Karpas-422 (cell line): ENCODE measurements at regions not wholly inside any gene's neighbourhood (a gene's known extent, or its start where the extent isn't known, plus 50 kb on each side); places are given as distances from the start of the nearest gene placed in this dataset.

Source experiments
- DNase-seq: peaks from one replicate; pipeline ENCODE4 v3.0.0-alpha.2; 2015
- H2AFZ ChIP-seq: fragments of 200-600 bp; sonication (generic); 2 replicates; pipeline ENCODE4 v1.6.1; 2014; ENCODE audit warnings: antibody characterized with exemption, low read length, mixed read lengths
- H3K27ac ChIP-seq: fragments of 200-600 bp; sonication (generic); 2 replicates; pipeline ENCODE4 v1.5.1; 2014; ENCODE audit warnings: mild to moderate bottlenecking, low read length, moderate library complexity
- H3K27me3 ChIP-seq: fragments of 200-600 bp; sonication (generic); 2 replicates; pipeline ENCODE4 v1.6.1; 2014; ENCODE audit warnings: low read length, mixed read lengths
- H3K36me3 ChIP-seq: fragments of 200-600 bp; sonication (generic); 2 replicates; pipeline ENCODE4 v1.6.1; 2014; ENCODE audit warnings: low read length, mixed read lengths; ENCODE audit not compliant: insufficient read depth
- H3K4me1 ChIP-seq: fragments of 200-600 bp; sonication (generic); 2 replicates; pipeline ENCODE4 v1.6.1; 2014; ENCODE audit warnings: mild to moderate bottlenecking, low read length, mixed read lengths
- H3K4me2 ChIP-seq: fragments of 200-600 bp; sonication (generic); 2 replicates; pipeline ENCODE4 v1.6.1; 2014; ENCODE audit warnings: low read length, low read depth, mild to moderate bottlenecking; ENCODE audit not compliant: poor library complexity, severe bottlenecking
- H3K4me3 ChIP-seq: fragments of 200-600 bp; sonication (generic); 2 replicates; pipeline ENCODE4 v1.5.1; 2014; ENCODE audit warnings: mild to moderate bottlenecking, antibody characterized with exemption, low read length, mixed read lengths
- H3K79me2 ChIP-seq: fragments of 200-600 bp; sonication (generic); 2 replicates; pipeline ENCODE4 v1.6.1; 2014; ENCODE audit warnings: mild to moderate bottlenecking, low read length, mixed read lengths
- H3K9ac ChIP-seq: fragments of 200-600 bp; sonication (generic); 2 replicates; pipeline ENCODE4 v1.6.0; 2014; ENCODE audit warnings: low read length
- H3K9me2 ChIP-seq: fragments of 200-600 bp; sonication (generic), shearing (Covaris generic); replicated peaks from 2 replicates; pipeline ENCODE4 v1.6.0; 2014; ENCODE audit warnings: mild to moderate bottlenecking, low read length, moderate library complexity; ENCODE audit not compliant: insufficient read depth
- H3K9me3 ChIP-seq: fragments of 300-700, 200-600 bp; sonication (generic); 2 replicates; pipeline ENCODE4 v1.6.1; 2014; ENCODE audit warnings: low read length, mixed read lengths
- H4K20me1 ChIP-seq: fragments of 200-600 bp; sonication (generic); 2 replicates; pipeline ENCODE4 v1.6.1; 2014; ENCODE audit warnings: mild to moderate bottlenecking, antibody characterized with exemption, low read length, low read depth; ENCODE audit not compliant: insufficient read depth

DNA sequence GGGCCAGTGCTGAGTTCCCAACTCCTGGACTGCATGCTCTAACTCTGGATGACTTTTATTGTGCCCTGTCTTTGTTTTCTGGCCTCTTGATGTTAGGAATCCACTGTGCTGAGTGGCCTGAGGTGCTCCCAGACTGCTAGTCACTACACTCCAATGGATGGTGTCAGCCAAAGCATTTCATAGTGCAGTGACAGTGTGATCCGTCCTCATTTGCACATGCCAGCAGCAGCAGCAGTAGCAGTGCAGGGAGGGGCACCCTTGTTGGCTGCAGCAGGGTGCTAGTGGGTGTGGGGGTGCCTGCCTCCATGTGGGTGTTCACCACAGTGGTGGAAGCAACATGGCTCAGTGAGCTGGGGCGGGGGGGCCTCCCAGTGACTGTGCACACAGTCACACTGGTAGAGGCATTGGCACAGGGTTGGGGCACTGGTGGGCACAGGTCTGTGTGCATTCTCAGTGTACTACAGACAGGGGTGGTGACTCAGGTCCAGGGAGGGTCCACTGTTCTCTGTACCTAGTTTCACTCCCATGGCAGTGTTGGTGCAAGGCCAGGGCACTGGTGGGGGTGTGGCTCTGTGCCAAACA, 214.0 kb downstream of the ZC3H11B start:
- H4K20me1 ChIP-seq, result no peaks in the 10 kb centered on the region
- H3K4me1 ChIP-seq, result no peaks in the 10 kb centered on the region
- H3K27me3 ChIP-seq, result no peaks in the 10 kb centered on the region
- no peaks in the 10 kb centered on the region for H3K9me3 ChIP-seq
- H2AFZ ChIP-seq, result no peak overlapping the region
- no peak overlapping the region for H3K4me2 ChIP-seq
- no peaks in the 10 kb centered on the region for H3K9me2 ChIP-seq
- no peak overlapping the region for H3K9ac ChIP-seq
- no peaks in the 10 kb centered on the region for H3K36me3 ChIP-seq
- no peak for DNase-seq
- no peaks in the 10 kb centered on the region for H3K79me2 ChIP-seq
- no peak overlapping the region for H3K4me3 ChIP-seq
- no peak overlapping the region for H3K27ac ChIP-seq

DNA sequence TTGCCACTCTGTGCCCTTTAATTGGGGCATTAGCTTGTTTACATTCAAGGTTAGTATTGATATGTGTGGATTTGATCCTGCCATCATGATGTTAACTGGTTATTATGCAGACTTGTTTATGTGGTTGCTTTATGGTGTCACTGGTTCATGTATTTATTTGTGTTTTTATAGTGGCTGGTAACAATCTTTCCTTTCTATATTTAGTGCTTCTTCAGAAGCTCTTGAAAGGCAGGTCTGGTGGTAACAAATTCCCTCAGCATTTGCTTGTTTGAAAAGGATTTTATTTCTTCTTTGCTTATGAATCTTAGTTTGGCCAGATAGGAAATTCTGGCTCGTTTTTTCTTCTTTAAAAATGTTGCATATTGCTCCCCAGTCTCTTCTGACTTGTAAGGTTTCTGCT, 215.4 kb downstream of the ZC3H11B start:
- H3K4me3 ChIP-seq, result no peak overlapping the region
- H3K9me2 ChIP-seq, result no peaks in the 10 kb centered on the region
- H3K4me1 ChIP-seq, result no peaks in the 10 kb centered on the region
- H3K27me3 ChIP-seq, result no peaks in the 10 kb centered on the region
- no peak overlapping the region for H3K9ac ChIP-seq
- H2AFZ ChIP-seq, result no peak overlapping the region
- H3K4me2 ChIP-seq, result no peak overlapping the region
- H3K36me3 ChIP-seq, result no peaks in the 10 kb centered on the region
- no peaks in the 10 kb centered on the region for H4K20me1 ChIP-seq
- no peaks in the 10 kb centered on the region for H3K9me3 ChIP-seq
- no peak for DNase-seq
- no peak overlapping the region for H3K27ac ChIP-seq
- no peaks in the 10 kb centered on the region for H3K79me2 ChIP-seq

DNA sequence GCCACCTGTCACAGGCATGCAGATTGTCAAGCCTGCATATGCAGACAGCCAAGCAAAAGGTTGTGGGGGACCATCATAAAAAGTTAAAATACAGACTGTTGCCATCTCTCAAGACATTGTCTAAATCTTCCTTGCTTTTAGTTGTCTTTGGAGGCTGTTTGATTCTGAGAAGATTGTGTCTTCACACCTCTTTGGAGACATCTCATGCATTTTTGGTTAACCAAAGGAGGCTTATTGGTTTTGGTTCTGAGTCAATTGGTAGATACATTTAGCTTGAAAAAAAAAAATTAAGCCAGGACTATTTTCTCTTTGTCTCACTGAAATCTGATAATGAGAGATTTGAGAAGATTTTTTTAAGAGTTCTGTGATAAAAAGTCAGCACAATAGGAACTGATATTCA, 217.6 kb downstream of the LYPLAL1 start:
- Histone ChIP-seq H3K36me3 (no peaks in the 10 kb centered on the region), H2AFZ (no peak overlapping the region), H3K79me2 (no peaks in the 10 kb centered on the region), H3K4me3 (no peak overlapping the region), H3K27me3 (no peaks in the 10 kb centered on the region), H3K9me2 (no peaks in the 10 kb centered on the region), H3K4me2 (no peak overlapping the region), H3K27ac (no peak overlapping the region), H3K9ac (no peak overlapping the region), H3K4me1 (no peaks in the 10 kb centered on the region), H4K20me1 (no peaks in the 10 kb centered on the region), H3K9me3 (no peaks in the 10 kb centered on the region)
- no peak for DNase-seq

DNA sequence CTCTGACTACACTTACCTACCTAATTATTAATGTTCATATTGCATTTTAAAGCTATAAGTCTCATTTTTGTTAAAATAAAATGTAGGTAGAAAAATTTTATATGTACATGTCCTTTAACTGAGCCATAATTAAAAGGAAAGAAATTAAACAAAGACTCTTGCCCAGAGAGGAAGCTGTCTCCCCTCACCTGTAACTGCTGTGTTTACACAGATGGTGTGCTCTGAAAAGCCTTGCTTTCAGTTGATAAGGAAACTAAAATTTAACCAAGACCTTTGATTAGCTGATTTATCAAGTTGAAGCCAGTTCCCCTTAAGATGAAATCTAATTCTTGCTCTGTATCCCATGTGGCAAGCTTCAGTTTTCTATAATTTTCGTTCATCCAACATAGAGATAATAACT, 213.5 kb downstream of the LYPLAL1 start:
- Histone ChIP-seq H3K9ac (no peak overlapping the region), H3K79me2 (no peaks in the 10 kb centered on the region), H4K20me1 (no peaks in the 10 kb centered on the region), H3K9me2 (no peaks in the 10 kb centered on the region), H3K4me1 (no peaks in the 10 kb centered on the region), H3K4me3 (no peak overlapping the region), H3K36me3 (no peaks in the 10 kb centered on the region), H3K9me3 (no peaks in the 10 kb centered on the region), H3K27ac (no peak overlapping the region), H2AFZ (no peak overlapping the region), H3K4me2 (no peak overlapping the region), H3K27me3 (no peaks in the 10 kb centered on the region)
- no peak for DNase-seq

DNA sequence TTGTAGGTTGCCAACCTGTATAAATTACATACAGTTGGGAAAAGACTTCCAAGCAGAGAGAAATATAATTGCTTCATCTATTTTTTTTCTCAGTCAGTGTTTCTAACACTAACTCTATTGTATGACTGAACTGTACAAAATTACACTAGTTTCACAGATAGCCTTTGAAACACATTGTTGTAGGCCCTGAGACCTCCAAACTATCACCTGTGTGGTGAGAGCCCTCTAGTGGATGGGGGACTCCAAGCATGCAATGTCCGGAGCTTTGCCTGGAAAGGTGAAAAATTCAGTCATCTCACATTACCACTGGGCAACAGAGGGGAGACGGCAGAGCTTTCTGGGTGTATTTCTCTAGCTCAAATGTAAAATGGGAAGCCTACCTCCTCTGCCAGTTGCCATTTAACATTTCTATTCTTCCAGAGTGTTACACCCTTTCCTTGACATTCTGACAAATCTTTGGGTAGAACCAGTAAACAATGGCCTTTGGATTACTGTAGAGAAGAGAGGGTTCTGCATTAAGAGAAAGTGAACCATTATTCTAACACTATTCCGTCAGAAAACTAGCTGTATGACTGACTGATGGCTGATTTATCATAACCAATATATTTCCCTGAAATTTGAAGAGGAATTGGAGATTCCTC, 212.2 kb downstream of the LYPLAL1 start:
- no peaks in the 10 kb centered on the region for H3K9me3 ChIP-seq
- no peak overlapping the region for H3K9ac ChIP-seq
- no peaks in the 10 kb centered on the region for H3K4me1 ChIP-seq
- no peak overlapping the region for H3K4me3 ChIP-seq
- no peak overlapping the region for H3K4me2 ChIP-seq
- H3K36me3 ChIP-seq, result no peaks in the 10 kb centered on the region
- H4K20me1 ChIP-seq, result no peaks in the 10 kb centered on the region
- no peaks in the 10 kb centered on the region for H3K9me2 ChIP-seq
- H3K79me2 ChIP-seq, result no peaks in the 10 kb centered on the region
- H3K27ac ChIP-seq, result no peak overlapping the region
- no peaks in the 10 kb centered on the region for H3K27me3 ChIP-seq
- no peak overlapping the region for H2AFZ ChIP-seq
- peak; percentile 86 for DNase-seq

DNA sequence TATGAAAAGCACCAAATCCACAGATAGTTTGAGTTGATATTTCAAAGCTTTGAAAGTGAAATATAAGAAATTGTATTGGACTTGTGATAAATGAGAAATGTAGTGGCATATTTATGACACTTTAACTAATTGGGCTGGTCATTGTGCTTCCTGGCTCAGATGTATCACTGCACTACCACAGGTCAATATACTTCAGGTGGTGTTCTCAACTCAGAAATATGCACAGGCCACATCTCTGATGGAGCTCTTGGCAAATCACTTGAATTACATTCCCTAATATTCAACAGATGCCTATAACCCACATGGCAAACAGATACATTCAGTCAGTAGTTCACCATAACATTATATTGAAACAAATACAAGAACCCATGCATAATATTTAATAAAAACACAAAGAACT, 209.6 kb downstream of the LYPLAL1 start:
- Histone ChIP-seq H3K9me2 (no peaks in the 10 kb centered on the region), H3K4me2 (no peak overlapping the region), H4K20me1 (no peaks in the 10 kb centered on the region), H3K4me1 (no peaks in the 10 kb centered on the region), H3K27ac (no peak overlapping the region), H3K4me3 (no peak overlapping the region), H3K27me3 (no peaks in the 10 kb centered on the region), H3K79me2 (no peaks in the 10 kb centered on the region), H3K9ac (no peak overlapping the region), H2AFZ (no peak overlapping the region), H3K36me3 (no peaks in the 10 kb centered on the region), H3K9me3 (no peaks in the 10 kb centered on the region)
- DNase-seq, result no peak

DNA sequence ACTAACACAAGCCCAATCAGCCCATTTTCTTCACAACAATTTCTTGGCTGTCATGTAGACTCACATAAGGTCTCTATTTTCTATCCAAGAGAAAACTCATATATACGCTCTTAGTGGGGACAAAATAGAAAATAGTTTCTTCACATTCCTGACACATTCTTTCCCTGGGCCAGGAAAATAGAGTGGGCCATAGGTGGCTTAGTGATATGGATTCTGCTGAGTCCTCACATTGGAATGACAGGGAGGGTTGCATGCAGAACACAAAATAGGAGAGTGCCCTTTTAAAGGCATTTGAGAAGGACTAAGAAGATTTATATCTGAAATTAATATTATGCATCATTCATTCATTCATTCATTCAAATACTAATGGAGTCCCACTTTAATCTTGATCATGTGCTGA, 207.7 kb downstream of the LYPLAL1 start:
- no peak for DNase-seq
- H3K9ac ChIP-seq, result no peak overlapping the region
- no peak overlapping the region for H2AFZ ChIP-seq
- H3K36me3 ChIP-seq, result no peaks in the 10 kb centered on the region
- H3K79me2 ChIP-seq, result no peaks in the 10 kb centered on the region
- no peaks in the 10 kb centered on the region for H4K20me1 ChIP-seq
- no peak overlapping the region for H3K4me3 ChIP-seq
- no peaks in the 10 kb centered on the region for H3K4me1 ChIP-seq
- no peak overlapping the region for H3K27ac ChIP-seq
- no peaks in the 10 kb centered on the region for H3K9me3 ChIP-seq
- no peaks in the 10 kb centered on the region for H3K27me3 ChIP-seq
- no peaks in the 10 kb centered on the region for H3K9me2 ChIP-seq
- no peak overlapping the region for H3K4me2 ChIP-seq

DNA sequence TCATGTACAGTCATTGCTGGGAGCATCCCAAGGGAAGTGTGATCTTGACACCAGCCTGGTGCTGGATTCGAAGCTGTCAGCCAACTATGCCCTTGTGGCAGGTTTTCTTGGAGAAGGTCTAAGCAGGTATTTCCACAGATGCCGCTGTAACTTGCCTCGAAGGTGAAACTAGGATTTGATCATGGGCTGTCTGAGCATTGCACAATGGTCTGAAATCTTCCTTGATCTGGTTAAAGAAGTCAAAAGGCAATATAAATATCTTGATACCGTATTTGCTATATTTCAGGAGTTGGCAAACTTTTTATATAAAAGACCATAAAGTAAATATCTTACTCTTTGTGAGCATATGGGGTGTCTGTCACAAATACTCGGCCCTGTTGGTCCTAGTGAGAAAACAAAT, 206.8 kb downstream of the LYPLAL1 start:
- no peak overlapping the region for H3K4me3 ChIP-seq
- no peak overlapping the region for H3K9ac ChIP-seq
- H3K4me1 ChIP-seq, result no peaks in the 10 kb centered on the region
- no peak for DNase-seq
- H3K9me3 ChIP-seq, result no peaks in the 10 kb centered on the region
- H3K4me2 ChIP-seq, result no peak overlapping the region
- no peaks in the 10 kb centered on the region for H3K36me3 ChIP-seq
- no peaks in the 10 kb centered on the region for H3K9me2 ChIP-seq
- no peaks in the 10 kb centered on the region for H4K20me1 ChIP-seq
- no peak overlapping the region for H2AFZ ChIP-seq
- H3K79me2 ChIP-seq, result no peaks in the 10 kb centered on the region
- H3K27me3 ChIP-seq, result no peaks in the 10 kb centered on the region
- H3K27ac ChIP-seq, result no peak overlapping the region
